Lower leg skin (tissue), 4 donors: ENCODE measurements at regions not wholly inside any gene's neighbourhood (a gene's known extent, or its start where the extent isn't known, plus 50 kb on each side); places are given as distances from the start of the nearest gene placed in this dataset.

Experiments
- DNase-seq, 2 donors: peaks; one replicate each; pipeline ENCODE4 v3.0.0-alpha.2; 2019; ENCODE audit warnings: low spot score in 2 of 2
- H3K4me3 ChIP-seq: fragments of 200-600 bp; sonication (generic); 2 replicates; pipeline ENCODE4 v1.5.1; 2017; ENCODE audit warnings: mild to moderate bottlenecking, low read depth; ENCODE audit not compliant: poor library complexity, severe bottlenecking
- POLR2A ChIP-seq, 2 donors: fragments of 450-650 bp; IDR thresholded peaks; one replicate each; pipeline ENCODE4 v1.6.1; 2016 to 2017; ENCODE audit warnings: antibody characterized with exemption in 2 of 2, mild to moderate bottlenecking in 1 of 2, moderate library complexity in 1 of 2
- WGBS, 2 donors: methylation state at CpG; one replicate each; pipeline ENCODE4 v1.1.5; 2018; 5-methylcytosine and 5-hydroxymethylcytosine counted together
- intact Hi-C: fragments of 100-400 bp; cut with DNase I; formaldehyde crosslinking; loops from one replicate; pipeline ENCODE4 v1.15.0; 2023; ENCODE audit warnings: low total_unique reads
- TF ChIP-seq, protein P1 (sequence below), 3 donors: fragments of 450-650 bp; IDR thresholded peaks; one replicate each; pipeline ENCODE4 v1.5.1; 2016; ENCODE audit warnings: antibody characterized with exemption in 3 of 3, mild to moderate bottlenecking in 3 of 3, moderate library complexity in 2 of 3

DNA sequence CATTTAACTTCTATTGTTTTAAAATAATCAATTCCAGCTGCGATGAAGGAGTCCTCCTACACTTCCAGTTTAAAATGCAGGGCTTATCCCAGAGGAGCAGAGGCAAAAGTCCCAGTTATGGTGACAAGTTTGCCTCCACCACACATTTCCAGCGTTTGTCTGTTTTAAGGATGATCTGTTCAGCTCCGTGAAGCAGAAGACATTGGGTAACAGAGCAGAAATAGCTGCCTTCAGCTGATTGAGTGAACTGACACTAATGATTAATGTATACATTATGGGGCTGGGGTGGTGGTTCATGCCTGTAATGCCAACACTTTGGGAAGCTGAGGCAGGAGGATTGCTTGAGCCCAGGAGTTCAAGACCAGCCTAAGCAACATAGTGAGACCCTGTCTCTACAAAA is 127.6 kb downstream of the HSD17B3 start:
- no peak for DNase-seq
- intact Hi-C loops, result no loop called here
- TF ChIP-seq, protein P1, sequence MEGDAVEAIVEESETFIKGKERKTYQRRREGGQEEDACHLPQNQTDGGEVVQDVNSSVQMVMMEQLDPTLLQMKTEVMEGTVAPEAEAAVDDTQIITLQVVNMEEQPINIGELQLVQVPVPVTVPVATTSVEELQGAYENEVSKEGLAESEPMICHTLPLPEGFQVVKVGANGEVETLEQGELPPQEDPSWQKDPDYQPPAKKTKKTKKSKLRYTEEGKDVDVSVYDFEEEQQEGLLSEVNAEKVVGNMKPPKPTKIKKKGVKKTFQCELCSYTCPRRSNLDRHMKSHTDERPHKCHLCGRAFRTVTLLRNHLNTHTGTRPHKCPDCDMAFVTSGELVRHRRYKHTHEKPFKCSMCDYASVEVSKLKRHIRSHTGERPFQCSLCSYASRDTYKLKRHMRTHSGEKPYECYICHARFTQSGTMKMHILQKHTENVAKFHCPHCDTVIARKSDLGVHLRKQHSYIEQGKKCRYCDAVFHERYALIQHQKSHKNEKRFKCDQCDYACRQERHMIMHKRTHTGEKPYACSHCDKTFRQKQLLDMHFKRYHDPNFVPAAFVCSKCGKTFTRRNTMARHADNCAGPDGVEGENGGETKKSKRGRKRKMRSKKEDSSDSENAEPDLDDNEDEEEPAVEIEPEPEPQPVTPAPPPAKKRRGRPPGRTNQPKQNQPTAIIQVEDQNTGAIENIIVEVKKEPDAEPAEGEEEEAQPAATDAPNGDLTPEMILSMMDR (IDR thresholded peaks at IDR 0.05), result no peak
- H3K4me3 ChIP-seq, result no peak overlapping the region
- WGBS, 2 donors, result 87 to 93% methylated on average over 3 of the region's 3 CpGs

- no peak for DNase-seq
- no peak overlapping the region for H3K4me3 ChIP-seq
- no peak for TF ChIP-seq POLR2A (IDR thresholded peaks at IDR 0.05)
- TF ChIP-seq, protein P1 (IDR thresholded peaks at IDR 0.05), result no peak
- intact Hi-C loops, result no loop called here
- WGBS, 2 donors, result 84 to 87% methylated on average over 7 of the region's 7 CpGs
These were observed 128.3 kb downstream of the HSD17B3 start for GRCh38 chr9:96173640-96174039.

DNA sequence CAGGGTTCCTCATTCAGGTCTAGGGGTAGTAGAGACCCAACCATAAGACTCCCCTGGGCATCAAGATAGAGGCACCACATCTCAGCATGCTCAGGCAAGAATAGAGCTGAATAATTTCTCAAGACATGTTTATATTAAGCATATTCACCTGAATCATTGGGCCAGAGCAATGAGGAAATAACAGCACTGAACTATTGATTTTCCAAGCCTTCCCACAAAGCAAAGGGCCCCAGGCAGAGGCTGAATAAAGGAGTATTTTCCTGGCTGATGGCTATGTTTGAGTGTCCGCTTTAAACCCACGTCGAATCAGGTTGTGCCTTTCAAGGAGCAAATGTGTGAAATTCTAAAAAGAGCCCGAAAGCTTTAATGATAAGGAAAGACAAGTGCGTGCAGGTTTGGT is 129.2 kb downstream of the HSD17B3 start:
- DNase-seq, result no peak
- H3K4me3 ChIP-seq, result no peak overlapping the region
- intact Hi-C loops, result no loop called here
- 54 to 67% methylated on average over 5 of the region's 5 CpGs for WGBS, 2 donors
- TF ChIP-seq, protein P1 (IDR thresholded peaks at IDR 0.05), result no peak
- TF ChIP-seq POLR2A (IDR thresholded peaks at IDR 0.05), result no peak

GRCh38 chr9:96171728-96172127 is 130.2 kb downstream of the HSD17B3 start:
- no peak overlapping the region for H3K4me3 ChIP-seq
- 65 to 67% methylated on average over 6 of the region's 6 CpGs for WGBS, 2 donors
- DNase-seq, result peak in 1 of 2 donors; percentile 50
- TF ChIP-seq, protein P1 (IDR thresholded peaks at IDR 0.05), result no peak
- TF ChIP-seq POLR2A (IDR thresholded peaks at IDR 0.05), result no peak
- intact Hi-C loops, result no loop called here

DNA sequence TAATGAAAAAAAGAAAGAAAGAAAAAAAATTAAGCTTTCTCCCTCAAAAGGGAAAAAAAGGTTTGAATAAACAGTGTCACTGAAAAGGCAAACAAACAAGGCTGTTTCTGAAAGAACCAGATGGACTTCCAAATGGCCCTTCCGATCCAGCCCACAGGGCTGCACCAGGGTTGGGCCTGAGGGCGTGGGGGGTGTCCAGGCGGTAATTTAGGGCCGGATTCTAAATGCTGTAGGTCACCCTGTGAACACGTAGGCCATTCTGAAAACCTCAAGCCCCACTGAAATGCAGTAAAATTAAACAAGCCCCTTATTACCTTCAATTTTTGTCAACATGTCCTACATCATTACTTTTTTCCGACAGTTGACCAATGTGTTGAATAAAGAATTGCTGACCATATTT is 132.1 kb downstream of the HSD17B3 start:
- intact Hi-C loops, result no loop called here
- no peak for DNase-seq
- TF ChIP-seq POLR2A (IDR thresholded peaks at IDR 0.05), result no peak
- TF ChIP-seq, protein P1 (IDR thresholded peaks at IDR 0.05), result no peak
- no peak overlapping the region for H3K4me3 ChIP-seq
- WGBS, 2 donors, result 74 to 82% methylated on average over 6 of the region's 6 CpGs

DNA sequence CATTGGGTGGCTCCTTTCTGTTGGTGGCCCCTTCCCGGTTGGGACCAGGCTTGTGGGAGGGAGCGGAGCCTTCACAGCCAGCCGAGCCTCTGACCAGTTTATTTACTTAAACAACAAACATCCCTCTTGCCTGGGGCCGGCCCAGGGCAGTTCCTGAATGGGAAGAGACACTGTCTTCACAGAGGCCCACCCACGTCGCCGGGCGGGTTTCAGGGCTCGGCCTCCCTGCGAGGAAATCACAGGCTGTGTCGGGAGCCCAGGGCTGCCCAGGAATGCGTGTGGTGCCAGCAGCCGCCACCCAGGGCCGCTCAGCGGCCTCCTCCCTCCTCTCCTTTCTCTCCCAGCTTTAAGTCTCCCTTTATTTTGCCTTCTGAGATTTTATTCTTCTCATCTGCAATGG is 132.5 kb downstream of the HSD17B3 start:
- H3K4me3 ChIP-seq, result no peak overlapping the region
- TF ChIP-seq POLR2A (IDR thresholded peaks at IDR 0.05), result no peak
- TF ChIP-seq, protein P1 (IDR thresholded peaks at IDR 0.05), result no peak
- intact Hi-C loops, result no loop called here
- no peak for DNase-seq
- WGBS, 2 donors, result 21 to 25% methylated on average over 13 to 15 of the region's 15 CpGs
